Mucosa of descending colon (tissue), 3 donors: ENCODE measurements at regions not wholly inside any gene's neighbourhood (a gene's known extent, or its start where the extent isn't known, plus 50 kb on each side); places are given as distances from the start of the nearest gene placed in this dataset.

Experiments
- ATAC-seq: fragments of 200-7000 bp; cut with Tn5 transposase; one replicate; pipeline ENCODE4 v1.9.1; 2020; ENCODE audit warnings: mild to moderate bottlenecking, moderate library complexity
- DNase-seq, 3 donors: peaks; one replicate each; pipeline ENCODE4 v3.0.0-alpha.2; 2020
- H3K36me3 ChIP-seq: fragments of 200-600 bp; one replicate; pipeline ENCODE4 v1.8.0; 2021; ENCODE audit warnings: low read depth, mild to moderate bottlenecking
- H3K4me1 ChIP-seq: fragments of 200-600 bp; one replicate; pipeline ENCODE4 v1.8.0; 2021; ENCODE audit warnings: low read depth, mild to moderate bottlenecking
- H3K4me3 ChIP-seq: fragments of 200-600 bp; one replicate; pipeline ENCODE4 v1.8.0; 2021; ENCODE audit warnings: mild to moderate bottlenecking
- H3K9me3 ChIP-seq: fragments of 200-600 bp; one replicate; pipeline ENCODE4 v1.8.0; 2021; ENCODE audit warnings: mild to moderate bottlenecking
- intact Hi-C, 2 donors: fragments of 100-400 bp; cut with DNase I in 1 of 2; cut with micrococcal nuclease in 1 of 2; formaldehyde crosslinking; loops; one replicate each; pipeline versions ENCODE4 v1.11.0 to v1.11.1; 2022; cut with DNase I, micrococcal nuclease
- TF ChIP-seq, protein P1 (sequence below): fragments of 200-600 bp; IDR thresholded peaks from one replicate; pipeline ENCODE4 v1.8.0; 2022; ENCODE audit warnings: antibody characterized with exemption, mild to moderate bottlenecking
- donor health status: DM: no; HTN: no; CAD: no; lungs with moderate emphysema.
- donor health status: DM: no; HTN: no; CAD: no.
- donor health status: DM: no; HTN: yes; CAD: no.

- Histone ChIP-seq H3K4me3 (no peak overlapping the region), H3K9me3 (no peaks in the 10 kb centered on the region), H3K4me1 (no peaks in the 10 kb centered on the region), H3K36me3 (no peaks in the 10 kb centered on the region)
- TF ChIP-seq, protein P1, sequence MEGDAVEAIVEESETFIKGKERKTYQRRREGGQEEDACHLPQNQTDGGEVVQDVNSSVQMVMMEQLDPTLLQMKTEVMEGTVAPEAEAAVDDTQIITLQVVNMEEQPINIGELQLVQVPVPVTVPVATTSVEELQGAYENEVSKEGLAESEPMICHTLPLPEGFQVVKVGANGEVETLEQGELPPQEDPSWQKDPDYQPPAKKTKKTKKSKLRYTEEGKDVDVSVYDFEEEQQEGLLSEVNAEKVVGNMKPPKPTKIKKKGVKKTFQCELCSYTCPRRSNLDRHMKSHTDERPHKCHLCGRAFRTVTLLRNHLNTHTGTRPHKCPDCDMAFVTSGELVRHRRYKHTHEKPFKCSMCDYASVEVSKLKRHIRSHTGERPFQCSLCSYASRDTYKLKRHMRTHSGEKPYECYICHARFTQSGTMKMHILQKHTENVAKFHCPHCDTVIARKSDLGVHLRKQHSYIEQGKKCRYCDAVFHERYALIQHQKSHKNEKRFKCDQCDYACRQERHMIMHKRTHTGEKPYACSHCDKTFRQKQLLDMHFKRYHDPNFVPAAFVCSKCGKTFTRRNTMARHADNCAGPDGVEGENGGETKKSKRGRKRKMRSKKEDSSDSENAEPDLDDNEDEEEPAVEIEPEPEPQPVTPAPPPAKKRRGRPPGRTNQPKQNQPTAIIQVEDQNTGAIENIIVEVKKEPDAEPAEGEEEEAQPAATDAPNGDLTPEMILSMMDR = no peak
- intact Hi-C loops = no loop called here
- no peak for DNase-seq
- ATAC-seq = no peak
These were observed 487.3 kb upstream of the DCC start for GRCh38 chr18:51852681-51853080.

GRCh38 chr18:51857989-51858388, 482.0 kb upstream of the DCC start:
- ATAC-seq = no peak

GRCh38 chr18:51861046-51861445, 479.0 kb upstream of the DCC start:
- intact Hi-C loops = no loop called here
- TF ChIP-seq, protein P1 = no peak
- no peaks in the 10 kb centered on the region for H3K4me1 ChIP-seq
- DNase-seq (no peak), ATAC-seq (no peak)
- H3K4me3 ChIP-seq = no peak overlapping the region
- H3K9me3 ChIP-seq = peaks cover 2% of the 10 kb centered on the region
- H3K36me3 ChIP-seq = no peaks in the 10 kb centered on the region

More at GRCh38 chr18:51857989-51858388, 482.0 kb upstream of the DCC start:
- no peaks in the 10 kb centered on the region for H3K36me3 ChIP-seq
- no peaks in the 10 kb centered on the region for H3K4me1 ChIP-seq
- intact Hi-C loops = no loop called here
- no peak overlapping the region for H3K4me3 ChIP-seq
- no peaks in the 10 kb centered on the region for H3K9me3 ChIP-seq
- TF ChIP-seq, protein P1 = no peak
- no peak for DNase-seq

- DNase-seq (no peak), ATAC-seq (no peak)
- intact Hi-C loops = no loop called here
- H3K36me3 ChIP-seq = no peaks in the 10 kb centered on the region
- TF ChIP-seq, protein P1 = no peak
- H3K4me1 ChIP-seq = no peaks in the 10 kb centered on the region
- no peak overlapping the region for H3K4me3 ChIP-seq
- peaks cover 2% of the 10 kb centered on the region for H3K9me3 ChIP-seq
These were observed 477.8 kb upstream of the DCC start for GRCh38 chr18:51862051-51862715.

DNA sequence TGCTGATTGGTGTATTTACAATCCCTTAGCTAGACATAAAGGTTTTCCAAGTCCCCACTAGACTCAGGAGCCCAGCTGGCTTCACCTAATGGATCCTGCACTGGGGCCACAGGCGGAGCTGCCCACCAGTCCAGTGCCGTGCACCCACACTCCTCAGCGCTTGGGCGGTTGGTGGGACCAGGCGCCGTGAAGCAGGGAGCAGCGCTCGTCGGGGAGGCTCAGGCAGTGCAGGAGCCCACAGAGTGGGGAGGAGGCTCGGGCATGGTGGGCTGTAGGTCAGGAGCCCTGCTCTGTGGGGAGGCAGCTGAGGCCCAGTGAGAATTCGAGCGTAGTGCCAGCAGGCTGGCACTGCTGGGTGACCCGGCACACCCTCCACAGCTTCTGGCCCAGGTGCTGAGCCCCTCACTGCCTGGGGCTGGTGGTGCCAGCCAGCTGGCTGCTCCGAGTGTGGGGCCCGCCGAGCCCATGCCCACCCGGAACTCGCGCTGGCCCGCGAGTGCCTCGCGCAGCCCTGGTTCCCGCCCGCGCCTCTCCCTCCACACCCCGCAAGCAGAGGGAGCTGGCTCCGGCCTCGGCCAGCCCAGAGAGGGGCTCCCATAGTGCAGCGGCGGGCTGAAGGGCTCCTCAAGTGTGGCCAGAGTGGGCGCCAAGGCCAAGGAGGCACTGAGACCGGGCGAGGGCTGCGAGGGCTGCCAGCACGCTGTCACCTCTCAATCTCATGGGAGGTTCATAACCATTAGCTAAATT, 475.6 kb upstream of the DCC start:
- intact Hi-C loops = no loop called here
- Histone ChIP-seq H3K9me3 (peaks cover 2% of the 10 kb centered on the region), H3K4me3 (no peak overlapping the region), H3K4me1 (no peaks in the 10 kb centered on the region), H3K36me3 (no peaks in the 10 kb centered on the region)
- no peak for ATAC-seq
- no peak for DNase-seq
- TF ChIP-seq, protein P1 = no peak
